ENCODE measurements at regions not wholly inside any gene's neighbourhood (a gene's known extent, or its start where the extent isn't known, plus 50 kb on each side); places are given as distances from the start of the nearest gene placed in this dataset.

DNA sequence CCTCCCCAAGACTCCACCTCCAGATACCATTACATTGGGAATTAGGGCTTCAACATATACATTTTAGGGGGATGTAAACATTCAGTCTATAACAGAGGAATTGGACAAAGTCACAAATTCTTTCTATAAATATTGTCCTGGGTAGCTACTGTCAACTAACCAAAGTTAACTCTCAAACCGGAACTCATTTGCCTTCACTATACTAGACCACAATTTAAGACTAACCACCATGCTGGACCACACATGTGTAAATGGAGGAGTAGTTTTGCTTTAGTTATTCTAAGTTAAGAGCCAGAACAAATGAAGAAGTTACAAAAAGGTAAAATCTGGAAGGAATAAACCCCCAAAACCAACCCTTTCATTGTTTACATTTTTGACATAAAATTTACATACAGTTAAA lies 222.8 kb downstream of the NDFIP2 start:
- H3K36me3 ChIP-seq = no peaks in the 10 kb centered on the region
- no peak overlapping the region for H3K4me3 ChIP-seq
- TF ChIP-seq EP300 (IDR thresholded peaks at IDR 0.05; ENCODE audit: low read depth) = no peak
- TF ChIP-seq POLR2AphosphoS5 (IDR thresholded peaks at IDR 0.05) = no peak
- TF ChIP-seq POLR2A (IDR thresholded peaks at IDR 0.05) = no peak
- TF ChIP-seq CTCF (IDR thresholded peaks at IDR 0.05) = no peak
- in situ Hi-C loops (cut with MboI; ENCODE audit: low pct_ligation_motif_present in 1 of 4, low pct_unique_long_range_greater_than_20kb in 1 of 4, low sequenced_read_pairs in 3 of 4) = no loop called here
- WGBS, 2 donors (ENCODE audit: low coverage in 1 of 2) = 74 to 100% methylated on average over 1 of the region's 1 CpG
- no peaks in the 10 kb centered on the region for H3K9me3 ChIP-seq
- H3K4me1 ChIP-seq = no peaks in the 10 kb centered on the region
- H3K27ac ChIP-seq = no peak overlapping the region
- DNase-seq = no peak
- no peaks in the 10 kb centered on the region for H3K27me3 ChIP-seq
- intact Hi-C loops (cut with DNase I; ENCODE audit: low total_unique reads) = no loop called here

DNA sequence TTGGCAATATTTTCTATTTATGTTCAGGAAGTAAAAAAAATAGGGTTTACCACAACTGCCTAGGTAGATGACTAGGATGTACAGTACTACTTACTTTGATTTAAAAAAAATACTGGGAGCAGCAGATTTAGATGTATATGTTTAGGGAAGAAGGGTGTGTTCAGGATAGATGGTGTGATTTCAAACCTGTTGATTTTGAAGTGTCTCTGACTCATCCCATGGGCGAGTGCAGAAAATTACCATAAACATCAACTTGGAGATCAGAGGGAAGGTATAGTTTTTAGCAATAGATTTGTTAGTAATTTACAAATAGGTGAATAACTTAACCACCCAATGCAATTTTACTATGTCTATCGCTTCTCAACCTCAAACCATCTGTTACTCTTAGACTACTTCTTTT lies 214.8 kb downstream of the NDFIP2 start:
- no peak for DNase-seq
- Histone ChIP-seq H3K4me3 (no peak overlapping the region), H3K36me3 (no peaks in the 10 kb centered on the region), H3K9me3 (no peaks in the 10 kb centered on the region), H3K27ac (no peak overlapping the region), H3K4me1 (no peaks in the 10 kb centered on the region), H3K27me3 (no peaks in the 10 kb centered on the region)
- whole genome bisulfite sequencing, 2 donors (ENCODE audit: low coverage in 1 of 2) = 73 to 90% methylated on average over 2 of the region's 2 CpGs
- intact Hi-C loops (cut with DNase I; ENCODE audit: low total_unique reads) (no loop called here), in situ Hi-C loops (cut with MboI; ENCODE audit: low pct_ligation_motif_present in 1 of 4, low pct_unique_long_range_greater_than_20kb in 1 of 4, low sequenced_read_pairs in 3 of 4) (loop anchor here in 2 of 4 donors (25.0 kb wide), 1 partner anchor 667 kb away; no protein-coding TSS in a partner anchor)
- TF ChIP-seq CTCF (IDR thresholded peaks at IDR 0.05) (no peak), EP300 (IDR thresholded peaks at IDR 0.05; ENCODE audit: low read depth) (no peak), POLR2AphosphoS5 (IDR thresholded peaks at IDR 0.05) (no peak), POLR2A (IDR thresholded peaks at IDR 0.05) (no peak)

- no peak for DNase-seq
- no peak for TF ChIP-seq CTCF (IDR thresholded peaks at IDR 0.05)
- no peak for TF ChIP-seq EP300 (IDR thresholded peaks at IDR 0.05; ENCODE audit: low read depth)
- no peak for TF ChIP-seq POLR2A (IDR thresholded peaks at IDR 0.05)
- no peak for TF ChIP-seq POLR2AphosphoS5 (IDR thresholded peaks at IDR 0.05)
- no peaks in the 10 kb centered on the region for H3K9me3 ChIP-seq
- intact Hi-C loops (cut with DNase I; ENCODE audit: low total_unique reads) = no loop called here
- no peak overlapping the region for H3K27ac ChIP-seq
- no peaks in the 10 kb centered on the region for H3K36me3 ChIP-seq
- no peaks in the 10 kb centered on the region for H3K4me1 ChIP-seq
- 85 to 91% methylated on average over 1 of the region's 1 CpG for WGBS, 2 donors (ENCODE audit: low coverage in 1 of 2)
- no peak overlapping the region for H3K4me3 ChIP-seq
- in situ Hi-C loops (cut with MboI; ENCODE audit: low pct_ligation_motif_present in 1 of 4, low pct_unique_long_range_greater_than_20kb in 1 of 4, low sequenced_read_pairs in 3 of 4) = loop anchor here in 2 of 4 donors (25.0 kb wide), 1 partner anchor 669 kb away; no protein-coding TSS in a partner anchor
- no peaks in the 10 kb centered on the region for H3K27me3 ChIP-seq
These were observed 211.9 kb downstream of the NDFIP2 start for GRCh38 chr13:79692846-79693245.

DNA sequence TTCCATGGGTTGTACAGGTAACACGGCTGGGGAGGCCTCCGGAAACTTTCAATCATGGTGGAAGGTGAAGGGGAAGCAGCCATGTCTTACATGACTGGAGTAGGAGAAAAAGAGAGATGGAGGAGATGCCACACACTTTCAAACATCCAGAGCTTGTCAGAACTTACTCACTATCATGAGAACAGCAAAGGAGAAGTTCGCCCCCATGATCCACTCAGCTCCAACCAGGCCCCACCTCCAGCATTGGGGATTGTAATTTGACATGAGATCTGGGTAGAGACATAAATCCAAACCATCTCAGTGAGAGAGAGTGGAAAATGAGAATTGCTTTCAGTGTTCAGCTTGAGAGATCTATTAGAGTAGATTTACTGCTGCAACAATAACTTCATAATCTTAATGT lies 210.9 kb downstream of the NDFIP2 start:
- no peaks in the 10 kb centered on the region for H3K9me3 ChIP-seq
- no peak overlapping the region for H3K27ac ChIP-seq
- intact Hi-C loops (cut with DNase I; ENCODE audit: low total_unique reads) (no loop called here), in situ Hi-C loops (cut with MboI; ENCODE audit: low pct_ligation_motif_present in 1 of 4, low pct_unique_long_range_greater_than_20kb in 1 of 4, low sequenced_read_pairs in 3 of 4) (loop anchor here in 2 of 4 donors (25.0 kb wide), 1 partner anchor 670 kb away; no protein-coding TSS in a partner anchor)
- no peak for DNase-seq
- no peaks in the 10 kb centered on the region for H3K27me3 ChIP-seq
- no peak overlapping the region for H3K4me3 ChIP-seq
- 73 to 94% methylated on average over 2 to 3 of the region's 3 CpGs for WGBS, 2 donors (ENCODE audit: low coverage in 1 of 2)
- no peaks in the 10 kb centered on the region for H3K4me1 ChIP-seq
- no peaks in the 10 kb centered on the region for H3K36me3 ChIP-seq
- no peak for TF ChIP-seq EP300 (IDR thresholded peaks at IDR 0.05; ENCODE audit: low read depth)
- TF ChIP-seq POLR2A (IDR thresholded peaks at IDR 0.05) = no peak
- TF ChIP-seq CTCF (IDR thresholded peaks at IDR 0.05) = no peak
- no peak for TF ChIP-seq POLR2AphosphoS5 (IDR thresholded peaks at IDR 0.05)

All from transverse colon (tissue), 4 donors.